ENCODE measurements at regions not wholly inside any gene's neighbourhood (a gene's known extent, or its start where the extent isn't known, plus 50 kb on each side); places are given as distances from the start of the nearest gene placed in this dataset.

- DNase-seq, result no peak
Measured at GRCh38 chr6:91485047-91485446, 898.2 kb upstream of the MAP3K7 start.

- DNase-seq, result no peak
Measured at GRCh38 chr6:91483415-91484105, 896.7 kb upstream of the MAP3K7 start.

GRCh38 chr6:91482498-91482897 lies 895.6 kb upstream of the MAP3K7 start:
- DNase-seq, result no peak

- DNase-seq, result no peak
Measured at GRCh38 chr6:91480402-91480801, 893.5 kb upstream of the MAP3K7 start.

GRCh38 chr6:91477688-91478087 lies 890.8 kb upstream of the MAP3K7 start:
- DNase-seq, result no peak

GRCh38 chr6:91476000-91476399 lies 889.1 kb upstream of the MAP3K7 start:
- DNase-seq, result peak; percentile 25

- DNase-seq, result no peak
Measured at GRCh38 chr6:91465393-91465792, 878.5 kb upstream of the MAP3K7 start.

- DNase-seq, result no peak
Measured at GRCh38 chr6:91464718-91465117, 877.8 kb upstream of the MAP3K7 start.

- no peak for DNase-seq
Measured at GRCh38 chr6:91464201-91464600, 877.3 kb upstream of the MAP3K7 start.

- DNase-seq, result peak; percentile 3
Measured at GRCh38 chr6:91462241-91462640, 875.4 kb upstream of the MAP3K7 start.

GRCh38 chr6:91453224-91453878 lies 866.5 kb upstream of the MAP3K7 start:
- DNase-seq, result no peak

GRCh38 chr6:91449539-91449938 lies 862.7 kb upstream of the MAP3K7 start:
- no peak for DNase-seq

GRCh38 chr6:91447530-91448254 lies 860.8 kb upstream of the MAP3K7 start:
- DNase-seq, result no peak

GRCh38 chr6:91447081-91447480 lies 860.2 kb upstream of the MAP3K7 start:
- DNase-seq, result no peak

- DNase-seq, result no peak
Measured at GRCh38 chr6:91443405-91443804, 856.5 kb upstream of the MAP3K7 start.

GRCh38 chr6:91442342-91442741 lies 855.5 kb upstream of the MAP3K7 start:
- no peak for DNase-seq

- DNase-seq, result no peak
Measured at GRCh38 chr6:91438570-91438969, 851.7 kb upstream of the MAP3K7 start.

- DNase-seq, result no peak
Measured at GRCh38 chr6:91437315-91437729, 850.5 kb upstream of the MAP3K7 start.

GRCh38 chr6:91436448-91436847 lies 849.6 kb upstream of the MAP3K7 start:
- no peak for DNase-seq

GRCh38 chr6:91435630-91436029 lies 848.8 kb upstream of the MAP3K7 start:
- DNase-seq, result no peak

GRCh38 chr6:91434576-91434975 lies 847.7 kb upstream of the MAP3K7 start:
- no peak for DNase-seq

GRCh38 chr6:91433660-91434534 lies 847.0 kb upstream of the MAP3K7 start:
- DNase-seq, result no peak

- DNase-seq, result no peak
Measured at GRCh38 chr6:91428953-91429560, 842.2 kb upstream of the MAP3K7 start.

All from fibroblast of upper back skin (primary cell).